Stimulated activated CD8-positive, alpha-beta memory T cell treated with anti-CD3 and anti-CD28 coated beads, Interleukin-4, amount 100 ng/mL, for 4 hours (primary cell): ENCODE measurements at regions not wholly inside any gene's neighbourhood (a gene's known extent, or its start where the extent isn't known, plus 50 kb on each side); places are given as distances from the start of the nearest gene placed in this dataset.
"Not testable (repeated sequence)": the region's sequence is repeated elsewhere in the genome, so short reads cannot be mapped to it uniquely, and the experiment has no call there.

Experiments
- DNase-seq, 2 donors: peaks; one replicate each; pipeline ENCODE4 v3.0.0-alpha.2; 2020; ENCODE audit warnings: low read depth in 2 of 2, low spot score in 1 of 2

DNA sequence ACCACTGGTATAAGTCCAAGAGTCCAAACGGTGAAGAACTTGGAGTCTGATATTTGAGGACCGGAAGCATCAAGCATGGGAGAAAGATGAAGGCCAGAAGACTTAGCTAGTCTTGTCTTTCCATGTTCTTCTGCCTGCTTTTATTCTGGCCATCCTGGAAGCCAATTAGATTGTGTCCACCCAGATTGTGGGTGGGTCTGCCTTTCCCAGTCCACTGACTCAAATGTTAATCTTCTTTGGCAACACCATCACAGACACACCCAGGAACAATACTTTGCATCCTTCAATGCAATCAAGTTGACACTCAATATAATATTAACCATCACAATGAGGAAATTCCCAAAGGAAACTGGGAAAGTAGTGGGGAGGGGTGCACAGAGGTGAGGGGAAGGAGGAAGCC is 340.1 kb downstream of the BMP4 start:
- DNase-seq: not testable (repeated sequence)

DNA sequence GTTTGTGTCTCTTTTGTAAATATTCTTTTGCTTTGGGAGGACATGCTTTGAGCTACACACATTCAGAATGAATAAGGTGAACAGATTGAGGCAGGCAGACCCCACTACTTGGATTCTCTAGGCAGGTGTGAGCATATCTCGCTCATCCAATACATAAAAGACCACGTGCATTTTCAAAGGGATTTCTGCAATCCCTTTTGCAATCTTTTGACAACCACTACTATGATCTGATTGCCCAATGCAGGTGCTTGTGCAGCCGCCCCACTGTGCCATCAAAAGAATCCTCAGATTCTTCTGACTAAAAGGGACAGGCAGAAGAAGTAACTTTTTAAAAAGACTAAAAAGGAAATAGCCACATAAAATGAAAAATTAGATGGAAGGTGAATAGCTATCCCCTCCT is 341.4 kb downstream of the BMP4 start:
- DNase-seq: no peak

DNA sequence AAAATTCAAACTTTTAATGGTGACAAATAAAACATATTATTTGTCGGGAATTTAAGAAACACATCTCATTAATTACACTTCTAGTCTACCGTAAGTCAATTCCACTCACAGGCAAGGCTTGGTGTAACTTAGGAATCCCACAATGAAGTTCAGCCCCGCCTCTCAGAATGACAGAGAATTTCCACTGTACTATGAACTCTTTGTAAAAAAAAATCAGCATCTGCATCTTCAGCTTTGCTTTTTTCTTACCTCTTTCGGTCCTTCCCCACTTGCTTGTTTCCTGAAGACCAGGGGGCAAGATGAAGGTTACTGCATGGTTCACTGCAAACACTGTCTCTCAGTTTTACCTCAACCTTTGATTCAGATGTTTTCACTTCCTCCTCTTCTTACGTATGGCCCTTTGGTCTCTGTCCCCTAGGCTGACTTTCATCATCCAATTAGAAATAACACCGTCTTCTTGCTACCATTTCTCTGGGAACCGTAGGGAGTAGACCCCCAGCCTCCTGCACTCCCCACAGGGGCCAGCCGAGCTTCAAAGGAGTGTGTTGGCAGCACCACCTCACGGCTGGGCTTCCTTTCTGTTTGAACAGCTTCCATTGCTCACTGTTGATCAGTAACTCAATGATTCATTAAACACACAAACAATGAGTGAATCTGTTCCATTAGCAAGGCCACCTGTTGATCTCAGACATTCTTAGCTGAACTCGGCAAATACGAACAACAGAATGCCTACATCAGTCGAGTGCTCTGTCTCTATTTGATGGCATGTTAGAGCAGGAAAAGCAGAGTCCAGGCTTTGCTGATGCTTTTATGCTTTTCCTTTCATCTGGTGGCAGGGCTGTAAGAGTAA is 343.0 kb downstream of the BMP4 start:
- no peak for DNase-seq

DNA sequence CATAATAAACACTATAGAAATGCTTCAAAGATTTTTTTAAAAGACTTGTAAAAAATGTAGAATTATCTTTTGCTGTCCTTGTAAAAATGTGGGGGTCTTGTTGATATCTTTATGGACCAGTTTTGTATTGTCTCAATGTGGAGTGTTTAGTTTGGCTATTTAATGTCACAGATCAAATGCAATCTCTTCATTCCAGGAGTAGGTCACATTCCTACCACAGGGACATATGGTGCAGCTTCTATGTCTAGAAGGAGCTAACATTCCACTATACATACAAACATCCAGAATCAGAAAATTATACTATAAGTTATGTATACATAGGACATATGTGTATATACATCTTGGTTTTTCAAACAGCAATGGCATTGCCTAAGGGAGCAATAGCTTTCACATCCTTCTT is 345.7 kb downstream of the BMP4 start:
- no peak for DNase-seq

DNA sequence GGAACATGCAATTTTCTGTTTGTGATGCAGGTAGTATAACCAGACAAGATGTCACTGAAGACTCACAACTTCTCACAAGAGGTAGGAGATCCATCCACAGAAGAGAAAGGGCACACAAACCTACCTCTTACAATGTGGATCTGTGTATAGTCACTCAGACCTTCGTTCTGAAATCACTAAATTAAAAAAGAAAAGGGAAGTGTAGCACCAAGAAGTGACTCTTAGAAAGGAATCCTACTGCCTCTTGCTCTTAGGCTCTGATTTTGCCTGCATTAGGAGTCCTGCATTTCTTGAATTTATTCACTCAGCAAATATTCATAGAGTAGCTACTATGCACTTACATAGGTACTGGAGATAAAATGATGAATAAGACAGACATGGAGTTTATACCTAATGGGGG is 347.6 kb downstream of the BMP4 start:
- DNase-seq: no peak

DNA sequence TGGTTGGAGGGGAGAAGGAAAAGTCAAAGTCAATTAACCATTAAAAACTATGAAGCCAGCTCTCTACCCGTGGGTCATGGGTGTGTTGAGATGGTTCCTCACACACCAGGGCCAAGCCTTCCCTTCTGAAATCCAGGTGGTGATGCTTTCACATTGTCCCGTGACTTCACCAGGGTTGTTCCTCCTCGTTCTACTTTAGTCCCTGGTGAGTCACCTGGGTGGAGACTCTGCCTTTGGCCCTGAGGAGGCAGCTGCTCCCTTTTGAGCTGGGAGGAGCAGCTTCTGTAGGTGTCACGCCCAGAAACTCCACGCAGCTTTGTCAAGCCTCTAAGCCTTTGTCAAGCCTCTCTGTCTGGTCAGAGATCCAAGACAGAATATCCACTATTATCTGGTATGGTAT is 348.3 kb downstream of the BMP4 start:
- DNase-seq: no peak

DNA sequence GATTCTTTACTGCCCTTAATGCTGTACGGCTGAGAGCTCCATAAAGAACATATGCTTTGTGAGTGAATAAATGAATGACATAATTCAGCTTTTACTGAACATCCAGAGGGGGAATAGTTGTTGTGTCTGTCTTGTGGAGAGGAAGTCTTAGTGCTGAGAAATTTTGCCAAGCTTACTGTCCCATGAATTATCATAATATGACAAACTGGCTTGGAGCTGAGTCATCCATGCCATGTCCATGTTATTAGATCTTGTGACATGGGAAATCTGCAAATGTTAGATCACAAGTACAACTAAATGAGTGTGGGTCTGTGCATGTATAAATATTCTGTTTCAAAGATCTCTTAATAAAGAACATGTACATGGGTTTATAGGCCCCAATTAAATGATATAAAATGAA is 350.4 kb downstream of the BMP4 start:
- no peak for DNase-seq

DNA sequence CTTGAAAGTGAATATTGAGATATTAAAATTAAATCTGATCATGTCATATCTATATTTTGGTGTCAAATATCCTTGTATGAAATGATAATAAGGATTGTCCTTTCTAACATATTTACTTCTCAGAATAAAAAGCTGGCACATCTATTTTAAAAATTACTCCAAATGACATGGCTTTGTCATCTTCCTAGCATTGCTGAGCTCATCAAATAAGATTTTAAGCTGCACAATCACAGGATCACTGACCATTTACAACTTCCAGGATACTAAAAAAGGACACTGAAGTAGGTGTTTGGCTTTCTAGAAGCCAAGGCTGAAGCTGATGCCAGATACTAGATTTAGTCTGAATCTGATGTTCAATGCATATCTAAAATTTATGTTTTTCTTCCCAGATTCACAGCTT is 351.1 kb downstream of the BMP4 start:
- no peak for DNase-seq

DNA sequence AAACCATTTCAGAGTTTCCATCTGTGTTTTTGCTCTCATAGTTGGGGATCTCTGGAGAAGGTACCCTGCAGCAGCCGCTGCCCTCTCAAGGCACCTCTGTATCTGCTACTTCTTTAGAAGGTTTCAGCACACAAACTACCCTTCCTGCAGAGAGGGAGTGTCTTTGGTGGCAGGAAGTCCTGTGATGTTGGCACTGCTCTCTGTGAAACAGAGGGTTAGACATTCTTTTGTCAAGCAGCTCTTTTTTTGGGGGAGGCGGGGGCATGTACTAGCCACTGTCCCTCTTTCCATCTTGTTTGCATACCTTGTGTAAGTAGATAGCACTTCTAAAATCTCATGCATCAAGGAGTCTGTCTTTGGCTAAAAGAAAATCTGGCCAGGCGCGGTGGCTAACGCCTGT is 352.6 kb downstream of the BMP4 start:
- DNase-seq: no peak

DNA sequence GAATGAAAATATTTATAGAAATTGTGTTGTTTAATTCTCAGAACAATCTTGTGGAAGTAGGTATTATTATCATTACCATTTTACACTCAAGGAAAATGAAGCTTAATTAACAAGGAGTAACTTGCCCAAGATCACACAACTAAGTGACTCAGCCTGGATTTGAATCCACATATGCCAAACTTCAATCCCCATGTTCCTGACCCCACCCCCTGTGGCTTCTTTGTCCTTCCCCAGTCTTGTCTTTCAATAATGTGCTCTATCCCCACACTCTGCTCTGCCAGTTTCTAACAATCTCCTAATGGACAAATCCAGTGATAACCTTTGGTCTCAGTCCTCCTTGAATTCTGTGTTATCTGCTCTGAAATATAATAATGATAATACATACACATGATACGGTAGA is 355.2 kb downstream of the BMP4 start:
- DNase-seq: no peak

DNA sequence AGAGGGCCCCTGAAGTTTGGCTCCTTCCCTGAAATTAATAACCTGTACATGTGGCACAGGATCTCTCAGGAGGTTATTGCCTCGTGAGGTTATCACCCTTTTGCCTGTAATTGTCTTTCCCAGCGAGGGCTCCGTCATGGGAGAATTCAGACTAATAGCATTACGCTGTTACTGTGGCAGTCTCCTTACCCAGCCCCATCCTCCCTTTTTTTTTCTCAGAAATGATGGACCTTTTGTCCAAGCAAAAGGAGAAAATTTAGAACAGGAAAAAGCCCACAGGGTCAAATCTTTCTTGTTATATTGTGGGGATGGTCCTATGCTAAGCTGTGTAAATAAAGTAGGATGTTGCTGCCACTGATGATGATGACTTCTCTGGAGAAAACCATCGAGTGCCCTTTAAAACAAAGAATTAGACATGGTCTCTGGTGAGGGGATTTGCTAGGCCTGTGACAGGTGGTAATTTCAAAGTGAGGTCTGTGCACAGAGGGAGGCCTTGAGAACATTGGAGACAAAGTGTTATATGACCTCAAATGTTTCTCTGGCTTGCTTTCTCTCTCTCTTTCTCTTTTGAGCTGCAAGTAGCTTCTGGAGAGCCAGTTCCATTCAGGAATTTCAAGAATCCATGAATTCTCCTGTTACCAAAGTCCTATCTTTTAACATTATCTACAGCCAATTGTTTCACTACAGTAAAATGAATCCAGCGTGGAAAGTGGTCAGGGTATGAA is 357.2 kb downstream of the BMP4 start:
- no peak for DNase-seq

DNA sequence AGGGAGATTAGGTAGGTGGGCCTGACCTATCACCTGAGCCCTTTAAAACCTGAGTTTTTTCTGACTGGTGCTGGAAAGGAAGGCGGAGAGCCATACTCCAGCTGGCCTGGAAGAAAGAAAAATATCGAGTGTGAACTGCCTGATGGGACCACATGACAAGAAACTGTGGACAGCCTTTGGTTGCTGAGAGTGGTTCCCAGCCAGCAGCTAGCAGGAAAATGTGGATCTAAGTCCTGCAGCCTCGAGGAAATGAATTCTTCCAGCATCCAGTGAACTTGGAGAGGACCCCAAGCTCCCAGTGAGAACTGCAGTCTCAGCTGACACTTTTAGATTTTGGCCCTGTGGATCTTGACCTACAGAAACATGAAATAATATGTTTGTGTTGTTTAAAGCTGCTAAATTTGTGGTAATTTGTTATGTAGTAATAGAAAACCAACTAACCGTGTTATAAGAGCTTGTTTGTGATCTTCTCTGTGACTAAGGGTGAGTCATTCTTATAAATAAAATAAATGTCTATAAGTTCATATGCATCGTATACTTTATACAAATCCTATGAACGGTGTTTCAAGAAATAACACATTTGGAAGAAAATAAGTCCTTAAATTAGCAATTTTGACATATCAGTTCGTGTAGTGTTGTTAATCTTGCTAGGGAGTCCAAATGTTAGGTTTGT is 359.6 kb downstream of the BMP4 start:
- DNase-seq: no peak

DNA sequence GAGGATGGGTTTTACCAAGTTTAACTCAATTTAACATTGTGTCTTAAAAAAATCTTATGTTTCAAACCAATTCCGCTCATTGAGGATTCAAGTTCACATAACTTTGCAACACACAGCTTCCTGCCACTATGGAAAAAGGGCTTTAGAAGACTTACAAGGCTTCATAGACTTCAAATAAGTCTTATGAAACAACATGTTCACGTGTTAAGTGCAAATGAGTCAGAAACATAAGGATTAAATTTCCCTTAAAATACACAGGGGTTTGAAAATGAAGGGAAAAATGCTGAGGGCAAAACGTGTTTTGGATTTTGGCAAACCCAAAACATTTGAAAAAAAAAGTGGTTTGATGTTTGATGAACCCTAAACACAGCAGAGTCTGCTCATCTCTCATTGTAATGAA is 364.8 kb downstream of the BMP4 start:
- no peak for DNase-seq

DNA sequence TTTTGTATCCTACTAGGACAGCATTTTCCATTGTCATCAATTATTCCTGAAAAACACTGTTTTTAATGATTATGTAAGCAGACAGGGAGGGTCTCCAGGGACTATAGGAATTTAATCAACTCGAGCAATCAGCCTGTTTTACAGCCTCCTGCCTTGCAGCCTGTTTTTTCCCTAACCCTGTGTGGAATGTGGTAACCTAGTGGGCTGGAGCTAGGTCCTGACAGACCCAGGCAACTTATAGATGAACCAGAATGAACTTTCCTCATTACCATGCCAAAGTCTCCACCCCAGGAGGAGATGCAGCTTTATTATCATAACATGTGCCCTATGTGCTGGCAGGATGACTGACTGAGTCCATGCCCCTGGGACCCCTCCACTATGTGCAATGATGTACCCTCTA is 375.1 kb downstream of the BMP4 start:
- no peak for DNase-seq

DNA sequence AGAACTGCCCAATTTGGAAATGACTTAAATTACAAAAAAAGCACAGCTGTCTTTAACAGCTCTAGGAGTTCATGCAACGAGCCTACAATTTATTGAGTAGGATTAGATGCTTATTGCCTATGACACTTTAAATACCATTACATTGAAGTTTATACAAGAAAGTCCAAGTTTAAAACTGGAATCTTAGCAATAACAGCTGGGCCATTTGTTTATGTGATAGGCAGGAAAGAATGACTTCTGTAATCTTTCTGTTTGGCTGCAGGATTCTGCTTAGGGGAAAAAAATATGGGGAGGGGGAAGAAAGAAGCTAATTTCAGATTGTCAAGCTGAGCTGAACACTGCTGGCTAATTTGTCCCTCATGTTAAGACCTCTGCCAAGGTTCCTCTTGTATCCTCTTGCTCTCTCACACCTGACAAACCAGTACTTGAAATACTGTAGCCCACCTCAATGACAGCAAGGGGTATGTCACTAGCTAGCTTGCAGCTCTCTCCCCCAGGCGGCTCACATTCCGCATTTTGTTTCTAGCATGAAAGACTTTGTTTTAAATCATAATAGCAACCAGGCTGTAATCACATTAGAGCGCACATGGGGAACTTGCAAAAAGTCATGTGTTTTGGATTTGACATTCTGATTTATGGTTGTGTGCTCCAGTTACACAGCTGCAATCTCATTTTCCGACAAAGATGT is 384.8 kb downstream of the BMP4 start:
- DNase-seq: no peak

DNA sequence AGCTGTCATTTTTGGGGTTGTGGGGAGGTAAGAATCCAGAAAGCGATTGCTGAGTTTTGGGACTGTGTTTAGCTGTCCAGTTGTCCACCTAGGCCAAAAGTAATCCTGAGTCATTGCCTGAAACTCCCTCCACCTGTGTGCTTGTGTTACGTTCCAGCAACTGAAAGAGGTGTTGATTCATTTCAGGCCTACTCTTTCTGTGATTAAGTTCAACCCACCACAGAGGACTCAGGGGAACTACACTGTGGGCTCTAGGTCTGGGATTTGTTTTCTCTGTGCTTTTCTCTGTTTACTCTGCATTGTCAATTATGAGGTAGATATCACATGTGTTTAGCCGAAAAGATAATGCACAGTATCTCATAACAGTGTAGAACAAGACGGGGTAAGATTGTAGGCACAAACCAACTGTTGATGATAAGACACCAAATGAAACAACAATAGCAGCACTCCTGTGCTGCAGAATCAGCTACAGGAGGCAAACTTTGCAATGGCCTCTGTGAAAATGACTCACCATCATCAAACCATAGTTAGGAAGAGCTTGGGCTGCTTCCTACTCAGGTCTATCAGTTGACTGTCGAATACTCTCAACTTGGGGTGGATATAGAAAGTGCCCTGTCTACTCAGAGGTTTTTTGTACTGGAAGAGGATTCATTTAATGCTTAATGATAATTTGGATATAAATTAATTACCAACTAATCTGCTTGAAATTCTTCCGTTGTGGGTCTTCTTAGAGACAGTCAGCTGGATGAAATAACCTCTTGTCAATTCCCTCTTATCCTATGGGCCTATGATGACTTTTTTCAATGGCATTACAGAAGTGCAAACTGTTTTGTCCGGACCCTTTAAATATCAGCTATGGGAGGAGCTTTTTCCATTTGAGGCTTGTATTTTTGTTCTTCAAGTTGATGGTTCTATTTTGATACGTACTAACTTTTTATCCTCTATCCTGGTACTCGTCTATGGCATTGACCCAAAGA is 385.9 kb downstream of the BMP4 start:
- DNase-seq: no peak

DNA sequence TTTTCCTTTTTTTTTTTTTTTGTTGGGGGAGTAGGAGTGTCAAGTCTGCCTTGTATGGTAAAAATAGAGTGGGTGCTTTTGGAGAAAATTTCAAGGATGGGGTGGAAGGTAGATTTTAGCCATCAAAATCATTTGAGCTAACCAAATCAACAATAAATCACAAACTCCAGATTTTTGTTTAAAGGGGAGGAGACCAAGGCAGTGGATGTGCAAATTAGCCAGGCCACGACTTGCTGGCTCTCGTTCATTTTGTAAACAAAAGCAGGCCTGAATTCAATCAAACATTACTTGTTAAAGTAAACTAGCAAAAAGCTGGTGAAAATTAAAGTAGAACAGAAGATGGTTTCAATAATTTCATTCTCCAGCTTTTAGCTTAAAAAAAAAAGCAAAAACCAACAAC is 387.2 kb downstream of the BMP4 start:
- no peak for DNase-seq

DNA sequence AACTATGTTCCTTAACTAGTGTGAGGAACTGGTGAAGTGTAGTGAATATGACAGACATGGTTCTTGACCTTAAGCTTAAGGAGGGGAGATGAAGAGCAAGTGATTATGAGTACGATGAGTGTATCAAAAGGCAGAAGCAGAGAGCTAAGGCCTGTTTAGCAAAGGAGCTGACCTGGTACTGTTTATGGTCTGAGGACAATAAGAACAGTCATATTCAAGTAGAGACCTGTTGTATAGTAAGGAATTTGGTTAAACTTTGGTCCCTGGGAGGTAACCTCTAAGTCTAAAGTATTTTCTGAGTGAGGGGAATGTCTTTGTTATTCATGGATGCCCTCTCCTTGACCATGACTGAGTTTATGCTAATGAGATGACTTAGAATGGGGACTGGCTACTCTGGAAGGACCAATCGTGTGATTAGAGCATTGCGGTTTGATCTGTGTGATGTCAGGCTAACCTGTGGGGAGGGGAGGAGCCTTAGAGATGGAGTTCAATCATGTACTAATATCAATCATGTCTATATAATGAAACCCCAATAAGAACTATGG is 389.3 kb downstream of the BMP4 start:
- no peak for DNase-seq

DNA sequence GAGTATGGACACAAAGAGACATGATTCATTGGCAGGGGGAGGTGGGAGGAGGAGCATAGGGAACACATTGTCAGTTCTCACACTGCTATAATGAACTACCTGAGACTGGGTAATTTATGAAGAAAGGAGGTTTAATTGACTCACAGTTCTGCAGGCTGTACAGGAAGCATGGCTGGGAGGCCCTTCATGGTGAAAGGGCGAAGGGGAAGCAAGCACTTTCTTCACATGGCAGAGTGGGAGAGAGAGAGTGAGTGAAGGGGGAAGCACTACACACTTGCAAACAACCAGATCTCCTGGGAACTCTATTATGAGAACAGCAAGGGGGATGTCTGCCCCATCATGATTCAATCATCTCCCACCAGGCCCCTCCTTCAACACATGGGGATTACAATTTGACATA is 391.8 kb downstream of the BMP4 start:
- DNase-seq: no peak

DNA sequence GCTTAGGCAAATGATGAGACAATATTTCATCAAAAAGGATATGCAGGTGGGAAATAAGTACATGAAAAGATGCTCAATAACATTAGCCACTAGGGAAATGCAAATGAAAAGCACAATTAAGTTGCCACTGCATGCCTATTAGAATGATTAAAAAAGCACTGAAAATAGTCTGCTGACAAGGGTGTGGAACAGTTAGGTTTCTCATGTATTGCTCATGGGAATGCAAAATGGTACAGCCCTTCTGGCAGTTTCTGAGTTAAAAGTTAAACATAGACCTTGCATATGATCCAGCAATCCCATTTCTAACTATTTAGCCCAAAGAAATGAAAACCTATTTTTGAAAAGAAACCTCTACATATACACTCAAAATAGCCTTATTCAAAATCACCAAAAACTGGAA is 393.0 kb downstream of the BMP4 start:
- no peak for DNase-seq
